ENCODE measurements at regions not wholly inside any gene's neighbourhood (a gene's known extent, or its start where the extent isn't known, plus 50 kb on each side); places are given as distances from the start of the nearest gene placed in this dataset.
"Not testable (repeated sequence)": the region's sequence is repeated elsewhere in the genome, so short reads cannot be mapped to it uniquely, and the experiment has no call there.

DNA sequence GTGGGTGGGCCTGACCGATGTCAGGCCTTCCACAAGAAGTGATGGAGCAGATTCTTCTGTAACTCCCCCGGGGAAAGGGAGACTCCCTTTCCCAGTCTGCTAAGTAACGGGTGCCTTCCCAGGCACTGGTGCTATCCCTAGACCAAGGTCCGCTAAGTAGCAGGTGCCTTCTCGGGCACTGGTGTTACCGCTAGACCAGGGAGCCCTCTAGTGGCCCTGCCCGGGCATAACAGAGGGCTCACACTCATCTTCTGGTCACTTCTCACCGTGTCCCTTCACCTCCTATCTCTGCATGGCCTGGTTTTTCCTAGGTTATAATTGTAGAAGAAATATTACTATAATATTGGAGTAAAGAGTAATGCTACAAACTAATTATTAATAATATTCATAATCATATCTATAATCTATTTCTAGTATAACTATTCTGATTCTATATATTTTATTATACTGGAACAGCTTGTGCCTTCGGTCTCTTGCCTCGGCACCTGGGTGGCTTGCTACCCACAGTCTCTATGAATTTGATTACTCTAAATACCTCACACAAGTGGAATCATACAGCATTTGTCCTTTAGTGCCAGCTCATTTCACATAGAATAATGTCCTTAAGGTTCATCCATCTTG, 1378.7 kb downstream of the XPNPEP1 start:
- DNase-seq (ENCODE audit: low read depth): peak; percentile 56

DNA sequence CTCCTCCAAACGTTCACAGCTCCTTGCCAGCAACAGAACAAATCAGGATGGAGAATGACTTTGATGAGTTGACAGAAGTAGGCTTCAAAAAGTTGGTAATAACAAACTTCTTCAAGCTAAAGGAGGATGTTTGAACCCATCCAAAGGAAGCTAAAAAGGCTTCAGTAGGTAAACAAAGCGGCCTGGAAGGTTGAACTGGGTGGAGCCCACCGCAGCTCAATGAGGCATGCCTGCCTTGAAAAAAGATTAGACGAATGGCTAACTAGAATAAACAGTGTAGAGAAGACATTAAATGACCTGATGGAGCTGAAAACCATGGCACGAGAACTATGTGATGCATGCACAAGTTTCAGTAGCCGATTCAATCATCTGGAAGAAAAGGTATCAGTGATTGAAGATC, 1369.0 kb upstream of the SORCS1 start:
- not testable (repeated sequence) for DNase-seq (ENCODE audit: low read depth)

DNA sequence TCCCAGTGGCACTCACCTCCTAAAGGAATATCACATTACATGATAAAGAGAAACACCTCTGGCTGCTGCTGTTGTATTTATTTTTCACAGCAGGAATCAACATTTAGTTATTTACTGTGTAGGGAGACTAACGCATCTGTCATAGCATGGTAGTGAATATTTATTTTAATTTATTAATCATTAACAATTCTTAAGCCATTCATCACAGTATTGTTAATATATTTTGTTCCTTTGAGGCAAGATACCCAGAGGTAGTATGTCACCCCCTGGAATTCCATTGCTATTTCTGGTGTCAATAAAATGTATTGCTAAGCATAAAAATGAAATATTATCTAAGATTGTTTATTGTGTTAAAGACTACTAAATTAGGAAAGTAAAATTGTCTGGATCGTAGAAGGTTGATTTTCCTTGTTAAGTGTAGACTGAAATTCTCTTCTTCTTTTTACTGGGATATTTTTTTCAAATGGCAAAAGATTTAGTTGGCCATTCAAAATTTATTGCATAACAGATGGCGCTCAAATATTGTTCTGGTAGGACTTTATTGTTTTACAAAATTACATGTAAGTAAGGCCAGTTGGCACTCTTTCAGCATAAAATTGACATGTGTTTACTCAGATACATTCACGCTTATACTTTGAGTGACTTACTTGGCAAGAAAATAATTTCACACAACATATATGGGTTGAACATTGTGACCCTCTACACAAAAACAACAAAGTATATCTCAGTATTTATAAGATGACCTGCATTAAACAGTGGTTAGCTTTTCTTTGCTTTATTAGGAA, 1358.7 kb upstream of the SORCS1 start:
- no peak for DNase-seq (ENCODE audit: low read depth)

DNA sequence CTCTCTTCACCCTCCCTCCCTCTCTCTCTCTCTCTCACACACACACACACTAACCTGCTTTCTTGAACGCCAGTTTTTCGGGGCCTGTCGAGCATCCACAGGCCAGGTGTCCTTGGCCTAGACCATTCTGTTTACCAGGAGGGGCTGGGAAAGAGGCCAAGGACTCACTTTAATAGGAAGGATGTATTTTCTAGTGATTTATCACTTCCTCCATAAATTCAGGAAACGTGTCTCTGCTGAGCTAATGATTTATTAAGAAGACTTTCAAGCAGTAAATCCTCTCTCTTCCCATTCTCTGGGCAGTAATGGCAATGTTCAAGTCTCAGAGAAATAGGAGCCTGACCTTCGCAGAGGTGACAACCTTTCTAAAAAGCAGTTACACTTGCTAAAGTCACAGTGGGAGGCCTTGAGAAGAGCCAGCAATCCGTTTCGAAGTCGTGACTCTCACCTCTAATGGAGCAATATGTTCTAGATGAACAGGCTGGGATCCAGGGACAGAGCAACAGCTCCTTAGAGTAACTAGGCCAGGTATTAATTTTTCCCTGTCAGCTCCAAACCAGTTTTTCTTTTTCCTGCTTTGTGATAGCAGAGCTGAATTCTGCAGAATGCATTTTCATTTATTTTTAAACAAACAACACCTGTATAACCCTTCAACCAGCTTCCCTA, 1357.5 kb upstream of the SORCS1 start:
- DNase-seq (ENCODE audit: low read depth): no peak

DNA sequence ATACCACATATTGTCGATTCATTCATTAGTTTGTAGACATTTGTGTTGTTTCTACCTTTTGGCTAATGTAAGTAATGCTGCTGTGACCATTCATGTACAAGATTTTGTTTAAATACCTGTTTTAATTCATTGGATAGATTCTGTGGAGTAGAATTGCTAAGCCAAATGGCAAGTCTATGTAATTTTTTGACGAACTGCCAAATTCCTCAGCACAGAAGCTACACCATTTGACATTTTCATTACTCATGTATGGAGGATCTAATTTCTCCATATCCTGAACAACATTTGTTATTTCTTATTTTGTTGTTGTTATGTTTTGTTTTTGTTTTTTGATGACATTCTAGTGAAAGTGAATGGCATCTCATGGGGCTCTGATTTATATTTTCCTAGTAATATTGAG, 1351.3 kb upstream of the SORCS1 start:
- DNase-seq (ENCODE audit: low read depth): no peak

DNA sequence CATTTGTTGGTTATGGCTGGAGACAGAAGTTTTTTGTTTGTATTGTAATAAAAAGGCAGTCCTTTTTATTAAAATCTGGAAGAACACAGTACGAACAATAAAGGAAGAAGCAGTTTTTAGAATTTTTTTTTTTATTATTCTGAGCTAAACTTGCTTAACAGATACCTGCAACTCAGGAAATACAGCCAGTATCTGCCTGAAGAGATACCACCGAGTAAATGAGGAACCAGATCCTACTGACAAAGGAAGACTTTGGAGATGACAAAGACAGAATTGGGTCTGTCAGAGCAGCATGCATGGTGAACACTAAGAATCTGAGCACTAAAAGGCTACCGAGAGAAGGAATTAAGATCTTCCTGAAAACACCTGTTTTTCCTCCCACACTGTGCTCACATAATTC, 1335.9 kb upstream of the SORCS1 start:
- DNase-seq (ENCODE audit: low read depth): no peak

DNA sequence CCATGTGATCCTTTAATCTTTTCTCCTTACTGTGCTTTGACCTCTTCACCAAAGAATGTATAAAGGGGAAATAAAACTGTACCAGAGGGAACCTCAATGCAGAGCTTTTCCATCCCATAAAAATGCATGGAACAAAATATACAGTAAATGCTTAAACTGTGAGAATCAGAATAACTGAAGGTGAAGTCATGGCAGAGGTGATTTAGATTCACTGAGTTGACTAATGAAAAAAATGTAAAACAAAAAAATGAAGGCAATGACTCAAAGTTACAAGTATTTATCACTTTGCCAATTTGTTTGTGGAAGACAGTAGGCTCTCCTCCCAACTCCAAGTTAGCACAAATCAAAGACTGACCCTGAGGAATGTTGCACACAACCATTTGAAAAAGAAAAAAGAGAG, 1331.6 kb upstream of the SORCS1 start:
- no peak for DNase-seq (ENCODE audit: low read depth)

DNA sequence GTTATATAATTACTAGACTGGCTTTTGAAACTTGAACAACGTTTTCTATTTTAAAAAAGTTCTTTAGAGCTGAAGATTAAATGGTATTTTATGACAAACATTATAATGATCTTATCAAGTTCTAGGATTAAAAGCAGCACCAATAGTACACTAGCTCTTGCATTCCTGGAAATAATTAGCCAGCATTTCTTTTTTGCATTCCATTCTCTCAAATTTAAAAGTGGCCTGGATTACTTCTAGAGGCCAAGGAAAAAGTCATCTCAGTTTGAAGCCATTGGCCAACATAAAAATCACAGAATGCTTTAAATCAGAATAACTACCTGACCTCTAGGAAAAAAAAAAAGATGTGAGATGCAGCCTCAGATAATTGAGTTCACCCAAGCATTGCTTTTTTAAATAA, 1326.4 kb upstream of the SORCS1 start:
- DNase-seq (ENCODE audit: low read depth): peak; percentile 15

DNA sequence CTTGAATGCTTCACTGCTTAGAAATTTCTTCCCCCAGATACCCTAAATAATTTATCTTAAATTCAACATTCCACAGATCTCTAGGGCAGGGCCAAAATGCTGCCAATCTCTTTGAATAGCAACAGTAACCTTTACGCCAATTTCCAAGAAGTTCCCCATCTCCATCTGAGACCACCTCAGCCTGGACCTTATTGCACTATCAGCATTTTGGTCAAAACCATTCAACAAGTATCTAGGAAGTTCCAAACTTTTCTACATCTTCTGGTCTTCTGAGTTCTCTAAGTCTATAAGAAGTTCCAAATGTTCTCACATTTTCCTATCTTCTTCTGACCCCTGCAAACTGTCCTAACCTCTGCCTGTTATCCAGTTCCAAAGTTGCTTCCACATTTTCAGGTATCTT, 1306.9 kb upstream of the SORCS1 start:
- DNase-seq (ENCODE audit: low read depth): no peak

DNA sequence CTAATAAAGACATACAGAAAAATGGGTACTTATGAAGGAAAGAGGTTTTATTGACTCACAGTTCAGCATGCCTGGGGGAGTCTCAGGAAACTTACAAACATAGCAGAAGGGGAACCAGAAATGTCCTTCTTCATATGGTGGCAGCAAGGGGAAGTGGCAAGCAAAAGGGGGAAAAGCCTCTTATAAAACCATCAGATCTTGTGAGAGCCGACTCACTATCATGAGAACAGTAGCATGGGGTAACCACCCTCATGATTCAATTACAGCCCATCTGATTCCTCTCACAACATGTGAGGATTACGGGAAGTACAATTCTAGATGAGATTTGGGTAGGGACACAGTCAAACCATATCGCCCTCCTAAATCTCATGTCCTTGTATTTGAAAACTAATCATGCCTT, 1305.4 kb upstream of the SORCS1 start:
- no peak for DNase-seq (ENCODE audit: low read depth)

DNA sequence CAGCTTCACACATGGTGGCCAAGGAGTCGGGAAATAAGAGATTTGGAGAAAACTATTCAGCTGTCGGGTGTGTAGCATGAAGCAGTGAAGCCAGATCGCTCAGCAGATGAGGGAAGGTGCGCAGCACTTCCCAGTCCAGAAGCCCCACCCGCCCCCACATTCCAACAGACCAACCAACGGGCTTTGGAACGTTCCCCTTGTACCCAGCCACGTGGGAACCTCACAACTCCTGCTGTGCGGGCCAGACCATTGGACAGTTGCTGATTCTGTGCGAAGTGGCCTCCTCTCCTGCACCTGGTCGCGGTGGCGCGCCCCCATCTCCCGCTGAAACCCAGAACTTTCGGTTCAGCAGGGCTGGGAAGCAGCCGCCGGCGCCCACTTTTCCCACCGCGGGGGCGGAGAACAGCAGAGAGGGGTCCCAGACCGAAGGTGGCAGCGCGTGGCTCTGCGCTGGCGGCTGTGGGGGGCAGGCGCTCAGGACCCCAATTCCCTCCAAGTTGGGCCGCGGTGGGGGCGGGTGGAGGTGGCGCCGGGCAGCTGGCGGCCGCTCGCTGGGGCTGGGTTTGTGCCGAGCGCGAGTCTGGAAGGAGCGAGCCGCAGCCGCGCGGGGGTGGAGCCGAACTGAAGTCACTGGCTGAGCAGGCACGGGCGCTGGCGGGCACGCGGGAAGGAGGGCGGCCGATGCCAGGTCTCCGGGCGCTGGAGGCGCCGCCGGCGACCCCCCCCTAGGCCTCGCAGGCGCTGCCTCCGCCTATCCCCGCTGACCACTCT, 1301.5 kb upstream of the SORCS1 start:
- peak; percentile 18 for DNase-seq (ENCODE audit: low read depth)

DNA sequence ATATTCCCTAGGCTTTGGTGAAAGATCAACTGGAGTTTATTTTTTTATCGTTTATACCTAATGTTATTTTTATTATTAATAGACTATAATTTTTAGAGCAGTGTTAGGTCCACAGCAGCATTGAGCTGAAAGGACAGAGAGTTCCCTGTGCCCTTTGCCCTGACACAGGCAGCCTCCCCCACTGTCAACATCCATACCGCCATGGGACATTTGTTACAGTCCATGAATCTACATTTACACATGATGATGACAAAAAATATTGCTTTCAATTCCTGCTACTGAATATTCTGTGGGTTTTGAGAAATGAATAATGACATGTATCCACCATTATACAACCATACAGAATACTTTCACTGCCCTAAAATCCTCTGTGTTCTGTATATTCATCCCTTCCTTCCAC, 1297.5 kb upstream of the SORCS1 start:
- DNase-seq (ENCODE audit: low read depth): no peak

DNA sequence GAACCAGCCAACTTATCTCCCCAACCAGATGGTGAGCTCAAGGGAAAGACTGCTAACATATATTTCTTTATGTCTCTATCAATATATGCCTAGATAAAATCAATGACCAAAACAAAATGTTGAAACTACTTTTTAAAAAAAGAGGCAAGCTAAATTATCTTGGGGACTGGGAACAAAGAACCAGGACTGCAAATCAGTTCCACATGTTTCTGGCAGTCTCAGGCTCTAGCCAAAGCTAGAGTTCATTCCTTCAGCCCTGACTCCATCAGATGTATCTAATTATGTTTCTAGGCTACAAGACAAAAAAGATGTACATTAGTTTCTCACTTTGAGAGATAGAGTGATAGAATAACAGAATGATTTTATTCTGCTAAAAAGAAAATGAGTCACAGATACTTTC, 1290.3 kb upstream of the SORCS1 start:
- DNase-seq (ENCODE audit: low read depth): peak; percentile 61

DNA sequence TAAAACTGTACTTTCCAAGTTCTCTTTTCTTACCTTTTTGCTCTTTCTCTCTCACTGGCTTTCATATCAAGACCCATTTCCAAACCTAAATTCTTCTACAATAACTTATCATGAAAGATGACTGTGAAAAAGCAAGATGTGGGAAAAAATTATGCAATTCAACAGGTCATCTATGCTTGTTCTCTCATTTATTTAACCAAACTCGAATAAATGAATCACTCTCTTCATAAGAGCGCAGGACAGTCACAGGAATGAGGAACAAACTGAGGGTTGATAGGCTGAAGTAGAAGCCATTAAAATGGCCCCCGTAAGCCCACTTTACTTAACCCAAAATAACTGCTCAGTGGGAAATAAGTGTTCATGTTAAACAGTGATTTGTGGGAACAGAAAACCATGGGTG, 1289.7 kb upstream of the SORCS1 start:
- DNase-seq (ENCODE audit: low read depth): no peak

DNA sequence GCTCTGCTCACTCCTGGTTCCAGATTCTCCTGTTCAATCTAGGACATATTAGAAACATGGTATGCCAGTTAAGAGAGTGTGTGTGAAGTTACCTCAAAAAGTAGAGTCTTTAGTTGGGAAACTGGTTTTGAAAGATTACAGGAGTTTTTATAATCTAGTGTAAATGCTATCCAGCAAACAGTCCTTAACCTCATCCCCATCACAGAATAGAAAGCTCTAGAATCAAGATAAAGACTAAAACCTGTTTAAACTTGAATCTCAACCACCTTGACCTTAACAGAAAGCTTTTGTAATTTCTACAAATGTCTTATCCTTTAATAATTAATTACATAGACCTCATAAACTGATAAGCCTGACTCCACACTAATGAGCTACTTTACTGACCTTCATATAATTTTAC, 1288.7 kb upstream of the SORCS1 start:
- DNase-seq (ENCODE audit: low read depth): no peak

DNA sequence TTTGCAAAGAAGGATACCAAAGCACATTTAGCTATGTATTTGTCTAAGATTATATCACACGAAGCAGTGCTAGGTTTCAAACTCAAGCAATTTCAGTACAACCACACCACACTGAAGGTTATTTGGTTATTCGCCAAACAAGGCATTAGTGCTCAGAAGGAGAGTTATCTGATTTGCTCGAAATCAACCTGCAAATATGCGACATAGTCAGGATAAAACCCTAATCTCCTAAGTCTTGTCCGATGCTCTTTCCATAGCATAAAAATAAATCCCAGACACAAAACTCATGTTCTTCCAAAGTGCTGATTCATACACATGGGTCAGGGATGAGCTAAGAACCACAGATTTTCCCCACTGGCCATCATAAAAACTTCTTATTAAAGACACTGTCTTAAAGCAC, 1288.0 kb upstream of the SORCS1 start:
- DNase-seq (ENCODE audit: low read depth): peak; percentile 11

DNA sequence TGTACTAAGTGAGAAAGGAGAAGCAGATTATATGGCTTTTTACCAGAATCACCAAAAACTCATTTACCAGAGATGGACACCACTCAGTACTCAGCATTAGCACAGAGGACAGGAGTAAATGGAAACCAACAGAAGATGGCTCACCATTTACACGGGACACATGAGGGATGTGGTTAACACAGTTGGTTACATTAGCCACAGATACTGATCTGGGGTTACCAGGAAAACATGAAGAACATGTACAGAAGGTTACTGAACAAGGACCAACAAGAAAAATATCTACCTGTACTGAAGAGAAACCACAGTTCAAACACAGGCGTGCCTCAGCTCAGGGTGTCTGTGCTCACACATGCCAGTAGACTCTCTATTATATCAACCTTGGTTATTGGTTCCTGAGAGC, 1285.8 kb upstream of the SORCS1 start:
- no peak for DNase-seq (ENCODE audit: low read depth)

DNA sequence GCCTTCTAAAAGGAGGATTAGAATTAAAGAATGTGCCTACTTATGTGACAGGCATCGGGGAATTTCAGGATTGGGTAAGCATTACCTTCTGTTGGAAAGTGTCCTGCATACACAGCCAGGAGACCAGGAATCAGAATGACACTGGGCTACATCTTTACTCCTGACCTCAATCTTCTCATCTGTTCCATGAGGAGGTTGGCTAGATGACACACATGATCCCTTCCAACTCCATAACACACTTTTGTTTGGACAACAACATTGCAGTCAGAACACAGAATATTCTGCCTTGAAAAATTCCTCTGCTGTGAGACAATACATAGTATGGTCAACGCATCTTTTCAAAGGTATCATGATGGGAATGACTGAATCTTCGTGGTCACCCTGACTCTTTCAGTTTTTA, 1281.2 kb upstream of the SORCS1 start:
- DNase-seq (ENCODE audit: low read depth): no peak

DNA sequence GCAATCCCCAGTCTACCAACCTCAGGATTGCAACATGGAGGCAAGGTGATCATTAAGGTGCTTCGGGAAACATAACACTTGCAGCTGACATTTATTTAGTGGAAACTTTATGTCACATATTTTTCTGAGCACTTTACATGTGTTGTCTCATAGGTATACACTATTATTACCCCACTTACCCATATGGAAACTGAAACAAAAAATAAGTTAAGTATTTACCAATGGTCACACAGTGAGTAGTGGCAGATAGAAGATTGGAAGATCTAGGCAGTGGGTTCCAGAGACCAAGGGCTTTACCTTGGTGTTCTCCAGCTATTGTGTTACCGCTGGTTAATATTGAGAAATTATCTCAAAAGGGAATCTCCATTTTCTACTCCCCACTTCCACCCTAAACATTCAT, 1279.1 kb upstream of the SORCS1 start:
- no peak for DNase-seq (ENCODE audit: low read depth)

DNA sequence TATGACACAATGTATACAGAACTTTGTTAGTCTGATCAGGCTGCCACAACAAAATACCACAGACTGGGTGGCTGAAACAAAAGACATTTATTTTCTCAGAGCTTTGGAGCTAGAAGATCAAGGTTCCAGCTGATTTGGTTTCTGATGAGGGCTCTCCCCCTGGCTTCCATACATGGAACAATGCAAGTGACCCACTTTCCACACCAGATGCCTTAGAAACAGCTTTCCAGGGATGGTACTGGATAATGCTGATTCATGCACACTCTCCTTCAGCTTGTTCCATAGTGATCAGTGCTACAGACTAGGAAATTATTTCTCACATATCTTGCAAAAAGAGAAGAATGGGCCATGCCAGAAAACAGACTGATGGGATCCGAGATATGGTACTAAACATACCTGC, 1274.9 kb upstream of the SORCS1 start:
- DNase-seq (ENCODE audit: low read depth): no peak

DNA sequence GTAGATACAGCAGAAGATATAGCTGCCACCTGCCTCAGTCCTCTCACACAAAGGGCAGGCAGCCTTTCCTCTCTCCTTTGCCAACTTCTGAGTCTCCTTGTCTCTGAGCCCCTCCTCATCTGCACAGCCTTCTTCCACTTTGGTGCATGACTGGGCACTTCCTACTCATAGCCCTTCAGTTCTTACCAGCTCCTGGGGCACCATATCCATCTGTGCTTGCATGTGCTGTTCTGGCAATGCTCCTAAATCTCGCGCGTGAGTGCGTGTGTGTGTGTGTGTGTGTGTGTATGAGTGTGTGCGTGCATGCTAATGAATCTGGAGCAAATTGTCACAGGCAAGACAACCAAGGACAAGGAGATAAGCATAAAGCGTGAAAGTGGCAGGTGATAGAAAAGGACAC, 1271.6 kb upstream of the SORCS1 start:
- DNase-seq (ENCODE audit: low read depth): no peak

DNA sequence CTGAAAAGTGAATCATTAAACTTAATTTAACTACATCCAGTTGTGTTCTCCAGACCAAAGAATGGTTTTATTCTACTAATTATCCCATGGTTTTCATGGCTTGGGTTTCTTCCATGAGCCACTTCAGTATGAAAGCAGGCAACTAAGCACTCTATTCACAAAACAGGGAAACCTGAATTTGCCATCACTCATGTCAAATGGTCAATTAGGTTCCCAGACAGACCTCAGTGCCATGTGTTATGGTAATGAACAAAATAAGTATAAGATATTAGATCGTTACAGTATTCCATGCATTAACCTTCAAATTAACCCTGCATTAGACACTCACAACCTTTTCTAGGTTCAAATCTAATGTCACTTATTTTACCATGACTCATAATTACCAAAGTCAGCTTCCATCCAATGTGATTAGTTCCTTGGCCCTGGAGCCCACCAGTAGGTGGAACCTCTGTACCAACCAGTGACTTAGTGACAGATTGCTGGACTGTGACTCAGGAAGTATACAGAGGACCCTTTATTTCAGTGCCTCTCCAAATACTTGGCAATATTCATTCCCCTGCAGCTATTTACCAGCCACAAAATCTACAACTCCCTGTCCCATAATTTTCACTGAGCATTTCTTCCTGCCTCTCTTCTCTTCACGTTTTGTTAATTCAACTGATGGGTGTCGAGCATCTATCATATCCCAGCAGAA, 1270.2 kb upstream of the SORCS1 start:
- DNase-seq (ENCODE audit: low read depth): no peak

All from EH (cell line).